Renal pelvis (tissue), 1 donor: ENCODE measurements at regions not wholly inside any gene's neighbourhood (a gene's known extent, or its start where the extent isn't known, plus 50 kb on each side); places are given as distances from the start of the nearest gene placed in this dataset.
A peak's percentile ranks its signal among the peaks of the same experiment; 100 is the strongest.

Source experiments
- DNase-seq: peaks from one replicate; pipeline ENCODE4 v3.0.0-alpha.2; 2013

DNA sequence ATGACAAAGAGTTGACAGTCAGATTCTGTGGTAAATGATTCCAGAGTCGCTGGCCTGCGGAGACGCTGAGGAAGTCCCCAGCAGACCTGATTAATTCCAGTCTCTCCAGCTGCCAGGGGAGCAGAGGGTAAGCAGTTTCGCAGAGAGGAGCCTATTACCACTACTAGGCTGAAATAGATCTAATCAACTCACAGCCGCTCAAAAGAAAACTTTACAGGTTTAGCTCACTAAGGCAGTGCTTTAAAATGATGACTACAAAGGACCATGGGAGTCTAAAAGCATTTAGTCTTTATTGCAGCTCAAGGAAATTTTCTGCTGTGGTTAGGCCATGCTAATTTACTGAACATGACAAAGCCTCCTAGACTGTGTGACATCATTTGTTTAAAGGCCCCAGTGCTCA is 445.6 kb upstream of the POU3F3 start:
- DNase-seq: no peak

DNA sequence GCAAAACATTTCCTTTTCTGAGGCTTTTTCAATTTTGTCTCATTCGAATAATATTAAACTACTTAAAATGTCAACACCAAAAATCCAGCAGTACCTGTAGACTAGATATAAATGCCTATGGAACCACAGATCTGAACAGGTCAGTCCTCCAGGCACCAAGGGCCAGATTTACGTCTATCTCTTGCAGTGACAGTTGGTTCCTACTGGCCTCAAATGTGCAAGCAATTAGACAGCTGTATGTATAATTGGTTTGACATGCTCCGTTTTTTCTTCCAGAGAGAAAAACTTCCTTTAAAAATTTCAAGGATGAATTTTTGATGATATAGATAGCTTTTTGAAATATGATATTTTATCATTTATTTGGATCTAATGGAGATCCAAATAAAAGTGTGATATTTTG is 443.8 kb upstream of the POU3F3 start:
- DNase-seq: no peak

- DNase-seq: no peak
These were observed 441.5 kb upstream of the POU3F3 start for GRCh38 chr2:104412384-104412783.

- no peak for DNase-seq
These were observed 440.0 kb upstream of the POU3F3 start for GRCh38 chr2:104413890-104414289.

DNA sequence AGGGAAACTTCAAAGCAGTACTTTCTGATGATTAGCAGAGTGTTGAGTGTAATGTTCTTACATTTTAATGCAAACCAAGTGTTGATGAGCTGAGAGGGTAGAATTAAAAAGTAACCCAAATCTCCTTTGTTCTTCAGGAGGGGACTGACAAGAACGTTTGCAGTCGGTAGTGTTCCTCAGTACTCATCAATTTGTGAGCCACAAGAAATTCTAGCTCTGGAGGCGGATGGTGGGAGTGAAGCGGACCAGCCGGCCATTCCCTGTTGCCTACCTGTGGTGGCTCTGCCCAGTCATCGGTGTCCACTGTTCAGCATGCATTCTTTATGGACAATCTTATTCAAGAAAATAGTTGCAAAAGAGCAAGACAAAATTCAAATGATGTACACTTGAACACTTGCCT is 438.6 kb upstream of the POU3F3 start:
- DNase-seq: no peak

- DNase-seq: no peak
These were observed 437.4 kb upstream of the POU3F3 start for GRCh38 chr2:104416339-104417000.

DNA sequence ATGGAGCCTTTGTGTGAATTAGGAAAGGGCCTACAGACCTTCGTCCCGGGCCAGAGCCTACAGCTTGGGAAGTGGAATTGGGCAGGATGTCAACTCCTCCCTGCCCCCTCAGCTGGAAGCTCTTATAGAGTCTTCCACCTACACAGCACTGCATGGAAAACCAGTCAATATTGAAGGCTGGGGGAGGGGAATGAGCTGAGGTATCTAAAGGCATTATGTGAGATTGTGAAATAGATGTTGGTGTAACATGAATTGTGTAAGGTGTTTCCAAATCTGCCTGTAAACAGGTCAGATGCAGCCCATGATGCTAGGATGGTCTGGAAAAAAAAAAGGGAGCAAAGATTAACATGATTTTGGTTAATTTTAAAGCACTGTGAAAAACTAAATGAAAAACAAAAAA is 433.5 kb upstream of the POU3F3 start:
- no peak for DNase-seq

GRCh38 chr2:104420953-104421352 is 433.0 kb upstream of the POU3F3 start:
- DNase-seq: no peak

DNA sequence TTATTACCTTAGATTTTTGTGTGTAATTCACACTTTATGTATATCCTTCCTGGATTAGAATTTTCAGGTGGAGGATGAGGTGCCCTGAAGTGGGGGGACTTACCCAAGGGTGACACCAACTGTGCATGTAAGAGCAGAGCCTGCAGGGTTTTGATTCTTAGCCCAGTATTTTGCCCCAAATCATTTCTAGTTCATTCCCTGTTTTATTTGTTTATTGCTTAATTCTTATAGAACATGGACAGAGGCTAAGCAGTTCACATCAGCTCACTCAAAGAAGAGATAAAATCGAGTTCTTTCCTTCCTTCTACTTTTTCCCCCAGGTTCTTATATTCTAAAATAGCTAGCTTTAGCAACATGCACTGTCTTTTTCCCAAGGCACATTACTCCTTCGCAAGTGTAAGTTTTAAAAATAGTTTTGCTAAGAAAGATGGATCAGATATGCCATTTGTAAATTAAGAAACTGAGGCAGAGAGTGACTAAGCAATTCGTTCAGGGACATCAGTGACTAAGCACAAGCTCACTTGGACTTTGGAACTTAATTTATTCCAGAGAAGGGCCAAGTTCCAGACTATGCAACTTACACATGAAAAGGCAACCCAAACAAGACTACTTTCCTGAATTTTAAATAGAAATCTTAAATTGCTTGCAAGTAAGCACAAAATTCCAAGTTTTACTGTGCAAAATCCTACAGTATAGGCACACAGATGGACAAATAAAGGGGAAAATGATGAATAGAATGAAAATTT is 427.9 kb upstream of the POU3F3 start:
- no peak for DNase-seq

DNA sequence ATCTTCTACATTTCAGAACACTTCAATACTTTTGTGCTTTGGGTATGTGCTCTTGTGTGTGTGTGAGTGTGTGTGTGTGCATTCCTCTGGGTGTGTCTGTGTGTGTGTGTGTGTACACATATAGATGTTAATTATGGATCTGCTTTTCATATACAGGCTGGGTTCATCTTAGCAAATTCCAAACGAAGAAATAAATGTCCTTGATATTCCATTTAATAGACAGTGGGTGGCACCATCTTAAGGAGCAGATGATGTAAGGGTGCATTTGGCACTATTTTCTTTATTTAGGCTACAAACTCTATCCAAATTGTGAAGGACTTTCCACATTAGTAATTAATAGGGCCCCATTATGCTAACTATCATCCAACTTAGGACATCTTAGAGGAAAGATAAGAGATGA is 425.8 kb upstream of the POU3F3 start:
- DNase-seq: no peak

DNA sequence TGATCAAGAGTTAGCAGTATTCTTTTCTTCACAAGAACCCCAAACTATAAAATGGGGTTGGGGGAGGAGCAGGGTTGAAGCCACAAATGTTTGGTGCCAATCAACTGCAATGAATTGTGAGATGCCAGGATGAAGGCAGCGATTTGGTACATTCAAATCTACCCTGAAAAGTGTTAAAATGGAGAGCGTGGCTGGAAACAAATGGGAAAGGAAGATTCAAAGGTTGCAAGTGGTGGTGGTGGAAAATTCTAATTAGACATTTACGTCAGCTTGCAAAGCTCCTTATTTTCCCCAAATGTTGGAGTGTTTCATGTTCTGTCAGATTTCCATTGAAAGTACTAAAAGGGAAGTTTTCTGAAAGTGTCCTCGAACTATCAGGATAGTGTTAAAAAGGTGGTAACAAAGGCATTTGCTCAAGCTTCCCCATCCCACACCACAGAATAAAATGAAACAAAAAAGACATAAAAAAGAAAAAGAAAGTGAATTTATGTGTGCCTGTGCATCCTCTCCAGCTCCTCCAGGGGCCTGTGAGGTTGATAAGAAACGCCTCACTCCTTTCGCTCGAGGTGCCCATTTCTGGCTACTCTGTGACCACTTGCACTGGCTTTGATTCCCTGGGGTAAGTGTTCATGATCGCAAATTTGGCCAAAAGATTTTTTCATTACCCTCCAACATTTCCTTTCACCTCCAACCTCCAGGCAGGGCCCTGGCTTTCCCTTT is 424.1 kb upstream of the POU3F3 start:
- no peak for DNase-seq

DNA sequence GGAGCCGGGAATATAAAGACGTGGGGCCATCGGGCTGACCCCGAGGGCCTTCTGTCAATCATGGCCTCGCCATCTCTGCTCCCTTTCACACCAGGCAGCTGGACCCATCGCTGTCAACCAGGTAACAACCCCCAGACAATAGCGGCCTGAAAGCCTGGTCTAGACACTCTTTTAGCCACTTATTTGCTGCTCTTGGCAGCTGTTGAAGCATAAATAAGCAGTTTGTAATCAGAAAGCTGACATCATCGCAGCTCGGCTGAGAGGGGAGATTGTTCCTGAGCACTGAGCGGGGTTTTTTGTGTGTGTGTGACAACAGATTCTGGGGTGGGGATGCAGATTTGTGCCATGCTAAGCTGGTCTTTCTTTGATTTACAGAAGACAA is 423.6 kb upstream of the POU3F3 start:
- DNase-seq: no peak

- no peak for DNase-seq
These were observed 423.1 kb upstream of the POU3F3 start for GRCh38 chr2:104430852-104431251.

GRCh38 chr2:104431701-104432121 is 422.2 kb upstream of the POU3F3 start:
- DNase-seq: no peak

- no peak for DNase-seq
These were observed 421.5 kb upstream of the POU3F3 start for GRCh38 chr2:104432401-104432800.

DNA sequence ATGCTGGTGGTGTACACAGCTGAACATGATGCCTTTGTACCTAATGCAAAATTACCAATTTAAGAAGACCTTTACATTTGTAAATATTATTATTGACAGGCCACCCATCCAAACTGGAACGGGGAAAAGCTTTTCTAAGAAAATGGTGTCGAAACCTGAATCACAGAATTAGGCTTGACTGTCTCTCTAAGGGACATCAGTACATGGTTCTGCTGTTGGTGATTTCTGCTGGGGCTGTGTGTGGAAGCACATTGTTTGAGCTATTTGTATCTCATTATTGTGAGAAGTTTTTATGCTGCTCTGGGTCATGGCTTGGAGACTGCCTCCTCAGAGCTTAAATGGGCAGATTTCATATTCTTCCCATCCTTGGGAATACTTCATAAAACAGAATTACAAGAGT is 420.9 kb upstream of the POU3F3 start:
- DNase-seq: no peak

GRCh38 chr2:104433657-104434056 is 420.3 kb upstream of the POU3F3 start:
- DNase-seq: no peak

DNA sequence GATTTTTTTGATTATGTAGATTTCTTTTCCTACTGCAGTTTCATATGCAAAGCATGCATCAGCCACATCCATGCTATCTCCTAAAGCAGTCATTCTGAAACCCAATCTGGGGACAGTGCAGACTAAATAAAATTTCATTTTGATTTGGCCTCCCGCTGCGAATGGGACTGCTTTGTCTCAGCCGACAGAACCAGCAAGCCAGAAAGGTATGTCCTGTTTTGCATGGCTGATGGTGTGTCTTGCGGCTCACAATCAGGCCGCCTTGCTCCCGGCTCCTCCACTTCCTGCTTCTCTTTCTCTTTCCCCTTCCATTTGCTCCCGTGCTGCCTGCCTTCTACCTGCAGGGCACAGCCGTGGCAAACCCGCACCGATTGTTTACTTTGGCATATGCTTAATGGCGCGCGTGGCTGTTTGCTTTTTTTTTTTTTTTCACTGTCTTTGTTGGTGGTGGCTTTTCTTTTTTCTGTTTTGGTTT is 419.6 kb upstream of the POU3F3 start:
- DNase-seq: peak; percentile 44

DNA sequence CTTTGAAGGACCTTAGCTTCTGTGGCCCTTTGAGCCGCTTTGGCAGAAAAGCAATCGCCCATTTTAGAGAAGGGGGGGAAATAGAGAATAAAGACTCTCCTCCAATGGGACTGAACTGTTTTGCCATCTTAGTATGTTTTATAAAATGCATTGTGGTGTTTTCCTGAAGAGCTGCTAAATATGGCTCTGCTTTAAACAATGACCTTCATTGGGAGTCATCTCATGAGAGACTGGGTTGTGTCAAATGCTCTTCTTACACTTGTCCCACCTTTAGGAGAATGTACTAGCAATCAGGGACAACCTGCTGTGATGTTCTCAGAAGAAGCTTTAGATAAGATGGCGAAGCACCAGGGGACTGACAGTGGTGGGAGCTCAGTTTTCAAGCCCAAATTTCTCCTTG is 418.9 kb upstream of the POU3F3 start:
- DNase-seq: no peak

- no peak for DNase-seq
These were observed 415.4 kb upstream of the POU3F3 start for GRCh38 chr2:104438481-104438880.

- DNase-seq: no peak
These were observed 410.8 kb upstream of the POU3F3 start for GRCh38 chr2:104443145-104443544.

DNA sequence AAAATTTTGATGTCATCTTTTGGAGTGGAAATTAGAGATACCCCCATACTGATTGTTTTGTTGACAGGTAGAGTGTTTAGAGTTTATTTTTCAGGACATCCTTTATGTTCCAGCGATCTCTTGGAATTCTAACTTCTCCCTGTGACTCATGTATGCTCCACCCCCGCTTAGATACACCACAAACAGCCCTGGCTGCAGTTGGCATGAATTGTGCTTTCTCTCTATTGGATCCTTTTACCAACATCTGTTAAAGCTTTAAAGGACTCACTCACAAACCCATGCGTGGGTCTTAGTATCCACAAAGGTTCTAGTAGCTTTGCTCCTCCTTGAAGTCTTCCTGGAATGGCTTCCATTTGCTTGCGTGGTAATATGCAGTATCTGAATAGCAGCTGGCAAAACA is 409.5 kb upstream of the POU3F3 start:
- DNase-seq: no peak

DNA sequence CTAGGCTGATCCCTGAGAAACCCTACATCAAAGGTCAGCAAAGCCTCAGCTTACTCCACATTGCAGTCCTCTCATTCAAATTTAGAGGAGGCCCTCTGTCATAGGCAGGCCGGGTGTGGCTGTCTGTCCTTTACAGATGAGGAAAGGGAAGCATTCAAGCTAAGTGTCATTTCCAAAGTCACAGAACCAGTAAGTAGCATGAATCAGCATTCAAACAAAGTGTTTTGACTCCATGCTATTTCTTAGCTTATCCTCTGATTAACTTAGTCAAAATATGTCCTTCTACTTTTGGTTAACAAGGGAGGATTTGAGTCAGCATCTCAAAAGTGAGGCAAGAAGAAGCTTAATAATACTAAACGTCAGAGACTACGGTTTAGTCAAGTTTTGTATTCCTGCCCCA is 409.0 kb upstream of the POU3F3 start:
- no peak for DNase-seq
